ENCODE measurements at regions not wholly inside any gene's neighbourhood (a gene's known extent, or its start where the extent isn't known, plus 50 kb on each side); places are given as distances from the start of the nearest gene placed in this dataset.

DNA sequence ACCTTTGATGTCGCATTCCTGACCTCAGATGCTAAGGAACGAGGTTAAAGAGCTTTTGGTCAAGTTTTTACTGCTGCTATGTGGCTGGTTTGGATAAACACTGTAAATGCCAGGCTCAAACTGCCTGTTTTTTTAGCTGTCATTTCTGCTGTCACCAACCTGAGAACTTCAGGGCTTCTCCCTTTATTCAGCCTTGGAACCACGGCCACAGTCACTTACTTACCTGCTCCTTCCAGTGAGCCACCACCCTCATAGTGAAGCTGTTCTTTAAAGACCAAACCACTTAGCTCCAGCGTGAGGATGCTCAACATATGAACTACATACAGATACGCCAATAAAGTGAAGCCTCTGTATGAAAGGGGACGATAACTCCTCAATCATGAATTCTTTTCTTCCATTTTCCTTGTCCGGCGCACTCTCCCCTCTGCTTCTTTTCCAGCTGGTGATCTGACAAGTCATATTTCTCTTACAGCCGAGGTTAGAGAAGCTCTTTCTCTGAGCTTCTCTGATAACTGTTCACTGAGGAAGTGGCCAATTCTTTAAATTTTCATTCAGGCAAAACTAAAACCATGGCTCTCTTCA is 152.8 kb upstream of the ANK2 start:
- H3K27me3 ChIP-seq (ENCODE audit: control insufficient read depth in 5 of 5, insufficient read depth in 4 of 5, low read length in 5 of 5), result peaks cover 0 to 5% (median 0%) of the 10 kb centered on the region in 5 donors
- H3K9ac ChIP-seq (ENCODE audit: low read length in 5 of 5), result peak overlapping the region in 1 of 5 donors; percentile 38
- H3K36me3 ChIP-seq (ENCODE audit: control insufficient read depth in 5 of 5, insufficient read depth in 5 of 5, low read length in 5 of 5), result no peaks in the 10 kb centered on the region
- H3K4me3 ChIP-seq (ENCODE audit: low read depth in 1 of 5, low read length in 5 of 5), result peak overlapping the region in 1 of 5 donors; percentile 9
- H3K4me1 ChIP-seq (ENCODE audit: control insufficient read depth in 5 of 5, insufficient read depth in 5 of 5, low read length in 5 of 5), result peaks cover 0 to 4% (median 0%) of the 10 kb centered on the region in 5 donors
- H3K27ac ChIP-seq (ENCODE audit: low read depth, low read length), result no peak overlapping the region
- no peaks in the 10 kb centered on the region for H3K9me3 ChIP-seq (ENCODE audit: control insufficient read depth in 5 of 5, low read length in 5 of 5)

DNA sequence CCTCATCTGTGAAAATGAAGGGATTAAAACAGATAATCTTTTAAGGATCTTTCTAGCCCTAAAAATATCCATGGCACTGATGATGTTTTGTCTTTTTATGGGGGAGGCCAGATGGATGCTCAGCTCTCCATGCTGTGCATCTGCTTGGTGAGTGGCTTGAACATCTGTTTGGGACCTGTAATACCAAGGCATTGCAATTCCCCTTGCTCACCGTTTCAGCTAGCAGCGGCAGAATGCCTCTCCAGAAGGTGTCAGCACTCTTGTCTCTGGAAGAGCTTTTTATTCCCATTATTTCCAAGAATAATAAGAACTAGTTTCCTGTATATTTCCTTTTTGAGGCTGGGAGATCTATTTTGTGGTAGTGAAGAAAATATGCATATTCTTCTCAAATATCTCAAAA is 151.9 kb upstream of the ANK2 start:
- peaks cover 0 to 4% (median 0%) of the 10 kb centered on the region in 5 donors for H3K4me1 ChIP-seq (ENCODE audit: control insufficient read depth in 5 of 5, insufficient read depth in 5 of 5, low read length in 5 of 5)
- no peak overlapping the region for H3K9ac ChIP-seq (ENCODE audit: low read length in 5 of 5)
- no peaks in the 10 kb centered on the region for H3K36me3 ChIP-seq (ENCODE audit: control insufficient read depth in 5 of 5, insufficient read depth in 5 of 5, low read length in 5 of 5)
- no peak overlapping the region for H3K4me3 ChIP-seq (ENCODE audit: low read depth in 1 of 5, low read length in 5 of 5)
- no peaks in the 10 kb centered on the region for H3K9me3 ChIP-seq (ENCODE audit: control insufficient read depth in 5 of 5, low read length in 5 of 5)
- H3K27ac ChIP-seq (ENCODE audit: low read depth, low read length), result no peak overlapping the region
- H3K27me3 ChIP-seq (ENCODE audit: control insufficient read depth in 5 of 5, insufficient read depth in 4 of 5, low read length in 5 of 5), result peaks cover 0 to 5% (median 0%) of the 10 kb centered on the region in 5 donors

DNA sequence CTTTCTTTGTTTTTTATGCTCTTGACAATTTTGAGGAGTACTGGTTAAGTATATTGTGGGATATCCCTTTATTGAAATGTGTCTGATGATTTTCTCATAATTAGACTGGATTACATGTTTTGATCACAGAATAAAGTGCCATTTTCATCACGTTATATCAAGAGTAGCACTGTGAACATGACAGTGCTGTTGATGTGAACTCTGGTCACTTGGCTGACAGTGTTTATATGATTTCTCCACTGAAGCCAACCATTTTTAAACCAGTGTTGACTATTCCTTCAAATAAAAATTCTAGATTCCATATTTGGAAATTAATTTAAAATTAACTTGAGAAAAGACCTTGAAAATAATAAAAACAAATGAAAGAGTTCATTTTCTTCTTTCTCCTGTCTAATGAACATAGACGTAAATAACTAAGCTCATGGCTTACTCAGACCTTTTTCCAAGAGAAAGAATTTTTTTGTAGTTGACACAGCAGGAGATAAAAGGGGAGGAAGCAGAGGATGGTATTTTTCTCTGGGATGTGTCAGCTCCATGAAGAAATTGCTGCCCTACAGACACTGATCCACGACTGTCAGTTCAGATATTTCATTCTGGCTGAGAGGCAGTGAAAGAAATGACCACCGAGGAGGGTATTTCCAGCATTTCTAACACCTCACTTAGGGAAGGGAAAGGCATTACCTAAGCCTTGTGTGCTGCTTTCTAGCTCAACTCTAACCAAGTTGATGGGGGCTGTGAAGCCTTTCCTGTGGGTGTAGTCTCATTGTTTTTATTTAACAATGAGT is 150.9 kb upstream of the ANK2 start:
- Histone ChIP-seq H3K9me3 (ENCODE audit: control insufficient read depth in 5 of 5, low read length in 5 of 5) (no peaks in the 10 kb centered on the region), H3K9ac (ENCODE audit: low read length in 5 of 5) (no peak overlapping the region), H3K4me1 (ENCODE audit: control insufficient read depth in 5 of 5, insufficient read depth in 5 of 5, low read length in 5 of 5) (peaks cover 0 to 4% (median 0%) of the 10 kb centered on the region in 5 donors), H3K27me3 (ENCODE audit: control insufficient read depth in 5 of 5, insufficient read depth in 4 of 5, low read length in 5 of 5) (peaks cover 0 to 5% (median 0%) of the 10 kb centered on the region in 5 donors), H3K4me3 (ENCODE audit: low read depth in 1 of 5, low read length in 5 of 5) (no peak overlapping the region), H3K36me3 (ENCODE audit: control insufficient read depth in 5 of 5, insufficient read depth in 5 of 5, low read length in 5 of 5) (no peaks in the 10 kb centered on the region), H3K27ac (ENCODE audit: low read depth, low read length) (no peak overlapping the region)

DNA sequence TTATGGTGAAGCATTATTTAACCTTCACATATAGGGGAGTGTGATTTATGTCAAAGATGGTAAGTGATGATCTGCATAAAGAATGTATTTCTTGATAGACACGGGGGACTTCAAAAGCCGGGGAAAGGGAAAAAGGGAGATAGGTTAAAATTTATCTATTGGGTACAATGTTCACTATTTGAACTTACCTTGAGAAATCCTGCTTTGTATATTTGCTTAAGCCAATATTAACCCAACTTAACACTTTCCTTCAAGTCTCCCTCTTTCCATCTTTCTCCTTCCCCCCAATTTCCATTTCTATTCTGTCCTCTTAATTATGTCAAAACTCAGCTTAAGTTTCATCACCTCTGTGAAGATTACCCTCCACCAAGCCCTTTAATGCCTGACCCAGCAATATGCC is 149.0 kb upstream of the ANK2 start:
- Histone ChIP-seq H3K27me3 (ENCODE audit: control insufficient read depth in 5 of 5, insufficient read depth in 4 of 5, low read length in 5 of 5) (peaks cover 0 to 5% (median 0%) of the 10 kb centered on the region in 5 donors), H3K27ac (ENCODE audit: low read depth, low read length) (no peak overlapping the region), H3K9ac (ENCODE audit: low read length in 5 of 5) (no peak overlapping the region), H3K4me1 (ENCODE audit: control insufficient read depth in 5 of 5, insufficient read depth in 5 of 5, low read length in 5 of 5) (peaks cover 0 to 4% (median 0%) of the 10 kb centered on the region in 5 donors), H3K36me3 (ENCODE audit: control insufficient read depth in 5 of 5, insufficient read depth in 5 of 5, low read length in 5 of 5) (no peaks in the 10 kb centered on the region), H3K4me3 (ENCODE audit: low read depth in 1 of 5, low read length in 5 of 5) (no peak overlapping the region), H3K9me3 (ENCODE audit: control insufficient read depth in 5 of 5, low read length in 5 of 5) (no peaks in the 10 kb centered on the region)

DNA sequence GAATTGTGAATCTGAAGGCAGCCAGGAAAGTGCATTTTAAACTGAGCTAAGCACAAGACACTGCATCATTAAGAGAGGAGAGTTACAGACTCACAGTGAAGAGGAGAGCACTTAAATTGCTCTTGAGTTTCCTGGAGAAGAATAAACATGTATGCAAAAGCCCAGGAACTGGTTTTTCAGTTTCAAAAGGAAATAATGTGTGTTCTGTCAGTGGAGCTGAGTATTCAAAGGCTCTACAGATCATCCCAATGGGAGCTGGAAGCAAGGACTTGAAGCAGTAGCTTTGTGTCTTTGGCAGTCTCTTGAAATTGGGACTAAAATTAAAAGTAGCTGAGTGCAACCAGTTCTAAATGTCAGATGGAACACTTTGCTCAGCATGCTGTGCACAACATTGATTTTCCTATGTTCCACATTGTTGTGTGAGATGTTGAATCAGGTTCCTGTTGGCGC is 147.5 kb upstream of the ANK2 start:
- H3K27ac ChIP-seq (ENCODE audit: low read depth, low read length), result no peak overlapping the region
- H3K36me3 ChIP-seq (ENCODE audit: control insufficient read depth in 5 of 5, insufficient read depth in 5 of 5, low read length in 5 of 5), result no peaks in the 10 kb centered on the region
- H3K4me1 ChIP-seq (ENCODE audit: control insufficient read depth in 5 of 5, insufficient read depth in 5 of 5, low read length in 5 of 5), result no peaks in the 10 kb centered on the region
- H3K4me3 ChIP-seq (ENCODE audit: low read depth in 1 of 5, low read length in 5 of 5), result no peak overlapping the region
- no peaks in the 10 kb centered on the region for H3K9me3 ChIP-seq (ENCODE audit: control insufficient read depth in 5 of 5, low read length in 5 of 5)
- no peaks in the 10 kb centered on the region for H3K27me3 ChIP-seq (ENCODE audit: control insufficient read depth in 5 of 5, insufficient read depth in 4 of 5, low read length in 5 of 5)
- H3K9ac ChIP-seq (ENCODE audit: low read length in 5 of 5), result no peak overlapping the region

DNA sequence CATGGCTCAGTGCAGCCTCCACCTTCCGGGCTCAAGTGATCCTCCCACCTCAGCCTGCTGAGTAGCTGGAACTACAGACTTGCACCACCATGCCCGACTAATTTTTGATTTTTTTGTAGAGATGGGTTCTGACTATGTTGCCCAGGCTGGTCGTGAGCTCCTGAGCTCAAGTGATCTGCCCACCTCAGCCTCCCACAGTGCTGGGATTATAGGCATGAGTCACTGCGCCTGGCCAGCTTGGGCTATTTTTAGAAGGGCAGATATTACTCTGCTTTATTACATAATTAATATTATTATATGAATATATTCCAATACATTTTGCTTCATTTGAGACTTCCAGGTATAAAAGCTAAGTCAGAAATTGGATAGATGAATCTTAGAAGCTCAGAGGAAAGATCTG is 143.7 kb upstream of the ANK2 start:
- no peaks in the 10 kb centered on the region for H3K36me3 ChIP-seq (ENCODE audit: control insufficient read depth in 5 of 5, insufficient read depth in 5 of 5, low read length in 5 of 5)
- H3K9me3 ChIP-seq (ENCODE audit: control insufficient read depth in 5 of 5, low read length in 5 of 5), result no peaks in the 10 kb centered on the region
- H3K9ac ChIP-seq (ENCODE audit: low read length in 5 of 5), result no peak overlapping the region
- H3K27me3 ChIP-seq (ENCODE audit: control insufficient read depth in 5 of 5, insufficient read depth in 4 of 5, low read length in 5 of 5), result no peaks in the 10 kb centered on the region
- no peak overlapping the region for H3K27ac ChIP-seq (ENCODE audit: low read depth, low read length)
- no peak overlapping the region for H3K4me3 ChIP-seq (ENCODE audit: low read depth in 1 of 5, low read length in 5 of 5)
- H3K4me1 ChIP-seq (ENCODE audit: control insufficient read depth in 5 of 5, insufficient read depth in 5 of 5, low read length in 5 of 5), result peaks cover 0 to 9% (median 7%) of the 10 kb centered on the region in 5 donors

DNA sequence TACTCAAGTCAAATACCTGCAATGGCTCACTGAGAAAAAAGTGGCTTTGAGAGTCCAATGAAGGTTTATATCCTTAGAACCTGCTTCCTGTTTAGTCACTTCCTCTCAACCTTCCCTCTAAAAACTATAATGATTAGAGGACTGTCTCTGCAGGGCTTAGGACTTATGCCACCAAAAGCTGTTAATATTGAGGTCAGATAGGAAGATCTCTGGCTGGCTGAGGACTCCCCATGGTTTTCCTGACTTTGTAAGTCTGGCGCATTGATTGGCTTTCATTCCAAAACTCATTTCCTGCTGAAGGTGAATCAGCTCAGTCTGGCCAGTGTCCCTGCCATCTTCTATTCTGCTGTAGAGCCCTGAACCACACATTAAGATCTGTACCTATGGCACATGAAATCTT is 140.9 kb upstream of the ANK2 start:
- H3K36me3 ChIP-seq (ENCODE audit: control insufficient read depth in 5 of 5, insufficient read depth in 5 of 5, low read length in 5 of 5), result no peaks in the 10 kb centered on the region
- no peaks in the 10 kb centered on the region for H3K9me3 ChIP-seq (ENCODE audit: control insufficient read depth in 5 of 5, low read length in 5 of 5)
- H3K9ac ChIP-seq (ENCODE audit: low read length in 5 of 5), result no peak overlapping the region
- H3K4me3 ChIP-seq (ENCODE audit: low read depth in 1 of 5, low read length in 5 of 5), result no peak overlapping the region
- H3K27me3 ChIP-seq (ENCODE audit: control insufficient read depth in 5 of 5, insufficient read depth in 4 of 5, low read length in 5 of 5), result no peaks in the 10 kb centered on the region
- H3K27ac ChIP-seq (ENCODE audit: low read depth, low read length), result no peak overlapping the region
- peaks cover 0 to 11% (median 9%) of the 10 kb centered on the region in 5 donors for H3K4me1 ChIP-seq (ENCODE audit: control insufficient read depth in 5 of 5, insufficient read depth in 5 of 5, low read length in 5 of 5)

DNA sequence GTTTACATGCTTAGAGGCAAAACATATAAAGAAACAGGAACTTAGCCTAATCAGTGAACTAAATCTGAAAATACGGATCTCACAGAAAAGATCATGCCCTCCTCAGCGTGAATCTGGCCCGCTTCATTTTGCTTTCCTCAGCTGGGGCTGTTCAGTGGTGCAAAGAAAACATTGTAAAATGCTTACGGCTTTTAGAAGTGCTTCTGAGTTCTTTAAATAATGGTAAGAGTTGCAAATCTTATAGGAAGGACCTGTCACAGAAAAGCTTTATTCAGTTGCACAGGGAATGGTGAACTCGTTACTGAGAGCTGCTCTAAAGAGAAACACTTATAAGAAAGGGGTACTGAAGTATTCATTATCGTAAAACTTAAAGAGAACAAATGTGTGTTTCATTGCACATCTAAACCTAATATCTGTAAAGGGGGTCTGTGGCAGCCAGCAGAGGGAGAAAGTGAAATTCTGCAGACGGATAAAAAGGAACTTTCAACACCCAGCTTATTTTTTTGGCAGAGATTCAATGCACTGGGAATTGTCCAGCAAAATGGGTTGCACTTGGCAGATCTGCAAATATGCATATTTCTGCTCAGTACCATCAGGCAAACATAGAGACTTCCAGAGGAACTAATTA is 139.2 kb upstream of the ANK2 start:
- H3K27me3 ChIP-seq (ENCODE audit: control insufficient read depth in 5 of 5, insufficient read depth in 4 of 5, low read length in 5 of 5), result no peaks in the 10 kb centered on the region
- peak overlapping the region in 3 of 5 donors; percentile 3 to 35 (median 32) for H3K9ac ChIP-seq (ENCODE audit: low read length in 5 of 5)
- H3K4me3 ChIP-seq (ENCODE audit: low read depth in 1 of 5, low read length in 5 of 5), result peak overlapping the region; percentile 35 to 69 (median 53)
- H3K9me3 ChIP-seq (ENCODE audit: control insufficient read depth in 5 of 5, low read length in 5 of 5), result no peaks in the 10 kb centered on the region
- no peaks in the 10 kb centered on the region for H3K36me3 ChIP-seq (ENCODE audit: control insufficient read depth in 5 of 5, insufficient read depth in 5 of 5, low read length in 5 of 5)
- no peak overlapping the region for H3K27ac ChIP-seq (ENCODE audit: low read depth, low read length)
- H3K4me1 ChIP-seq (ENCODE audit: control insufficient read depth in 5 of 5, insufficient read depth in 5 of 5, low read length in 5 of 5), result peaks cover 0 to 11% (median 9%) of the 10 kb centered on the region in 5 donors

DNA sequence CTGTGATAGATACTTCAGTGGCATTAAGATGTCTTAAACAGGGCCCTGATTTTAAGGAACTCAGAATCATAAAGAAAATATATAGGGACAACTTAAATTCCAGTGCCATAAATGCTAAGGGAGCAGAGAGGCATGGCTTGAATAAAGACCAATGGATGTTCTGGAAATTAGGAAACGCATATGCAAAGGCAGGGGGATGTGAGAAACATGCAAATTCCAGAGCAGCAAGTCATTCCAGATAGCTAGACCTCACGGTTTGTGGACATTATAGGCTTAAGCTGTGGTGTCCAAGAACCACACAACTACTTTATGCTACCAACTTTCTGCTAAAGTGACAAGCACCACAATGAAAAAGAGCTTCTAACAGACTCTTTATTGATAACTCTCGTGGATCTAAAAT is 132.6 kb upstream of the ANK2 start:
- Histone ChIP-seq H3K9me3 (ENCODE audit: control insufficient read depth in 5 of 5, low read length in 5 of 5) (no peaks in the 10 kb centered on the region), H3K36me3 (ENCODE audit: control insufficient read depth in 5 of 5, insufficient read depth in 5 of 5, low read length in 5 of 5) (no peaks in the 10 kb centered on the region), H3K27ac (ENCODE audit: low read depth, low read length) (no peak overlapping the region), H3K27me3 (ENCODE audit: control insufficient read depth in 5 of 5, insufficient read depth in 4 of 5, low read length in 5 of 5) (no peaks in the 10 kb centered on the region), H3K9ac (ENCODE audit: low read length in 5 of 5) (no peak overlapping the region), H3K4me3 (ENCODE audit: low read depth in 1 of 5, low read length in 5 of 5) (no peak overlapping the region), H3K4me1 (ENCODE audit: control insufficient read depth in 5 of 5, insufficient read depth in 5 of 5, low read length in 5 of 5) (no peaks in the 10 kb centered on the region)

DNA sequence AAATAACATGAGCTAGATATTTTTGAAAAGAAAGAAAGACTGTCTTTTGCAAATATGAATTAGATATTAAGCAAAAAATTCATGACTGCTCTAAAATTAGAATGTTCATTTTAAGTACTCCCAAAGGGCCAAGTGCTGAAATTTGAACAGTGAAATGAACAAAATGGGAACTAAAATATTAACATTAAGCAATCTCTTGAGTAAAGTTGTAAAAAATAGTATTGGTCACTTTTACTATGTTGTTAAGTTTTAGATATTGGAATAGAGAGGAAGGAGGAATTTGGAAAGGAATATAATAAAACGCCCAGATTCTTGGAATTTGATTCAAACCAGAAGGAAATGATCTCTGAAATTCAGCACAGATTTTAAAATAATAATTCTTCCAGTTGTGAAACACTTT is 125.9 kb upstream of the ANK2 start:
- no peak overlapping the region for H3K4me3 ChIP-seq (ENCODE audit: low read depth in 1 of 5, low read length in 5 of 5)
- H3K27ac ChIP-seq (ENCODE audit: low read depth, low read length), result peak overlapping the region; percentile 50
- no peaks in the 10 kb centered on the region for H3K9me3 ChIP-seq (ENCODE audit: control insufficient read depth in 5 of 5, low read length in 5 of 5)

More for the DNA sequence above, 125.9 kb upstream of the ANK2 start:
- Histone ChIP-seq H3K9ac (ENCODE audit: low read length in 5 of 5) (no peak overlapping the region), H3K4me1 (ENCODE audit: control insufficient read depth in 5 of 5, insufficient read depth in 5 of 5, low read length in 5 of 5) (peaks cover 0 to 13% (median 0%) of the 10 kb centered on the region in 5 donors), H3K36me3 (ENCODE audit: control insufficient read depth in 5 of 5, insufficient read depth in 5 of 5, low read length in 5 of 5) (no peaks in the 10 kb centered on the region), H3K27me3 (ENCODE audit: control insufficient read depth in 5 of 5, insufficient read depth in 4 of 5, low read length in 5 of 5) (no peaks in the 10 kb centered on the region)
